HCT116 (cell line): ENCODE measurements at regions not wholly inside any gene's neighbourhood (a gene's known extent, or its start where the extent isn't known, plus 50 kb on each side); places are given as distances from the start of the nearest gene placed in this dataset.

Experiments used
- ATAC-seq: fragments of 200-7000 bp; cut with Tn5 transposase; 2 replicates; pipeline ENCODE4 v1.9.1; 2020; ENCODE audit warnings: mild to moderate bottlenecking, moderate library complexity
- BruUV-seq: library from RNA; stranded (reverse); fragments of 400-500 nt; replicated peaks from 2 replicates; lab custom pipeline; 2021; lab: Mats Ljungman, UMichigan
- CTCF ChIA-PET: fragments of 300-600 bp; sonication (Branson Sonifier 250); formaldehyde crosslinking; loops from one replicate; lab custom pipeline; 2021; ENCODE audit warnings: antibody characterized with exemption; lab: Charles Lee
- POLR2A ChIA-PET: fragments of 300-600, 350-600 bp; sonication (Branson Sonifier 250); formaldehyde crosslinking; loops from one replicate; lab custom pipeline; 2021; ENCODE audit warnings: antibody characterized with exemption; lab: Charles Lee
- RAD21 ChIA-PET, 2 experiments: fragments of 300-600 bp; sonication (Branson Sonifier 250); formaldehyde crosslinking; loops; one replicate each; lab custom pipeline; 2023; ENCODE audit warnings: low total read pairs in 2 of 2; ENCODE audit not compliant: uncharacterized antibody in 2 of 2, unreplicated experiment in 2 of 2, low non-redundant PET in 1 of 2; lab: Charles Lee
- DNase-seq: peaks from one replicate; pipeline ENCODE4 v3.0.0-alpha.2; 2010; ENCODE audit warnings: low read depth, low spot score
- H2AFZ ChIP-seq: fragments of 200-600 bp; shearing (Covaris generic), sonication (generic); 2 replicates; pipeline ENCODE4 v1.6.1; 2017; ENCODE audit warnings: low read depth, mixed run types, mixed read lengths, antibody characterized with exemption, low read length; ENCODE audit not compliant: poor library complexity, severe bottlenecking
- H3K27ac ChIP-seq: 2 replicates; pipeline ENCODE4 v1.5.1; 2012; ENCODE audit warnings: low read depth, low read length
- H3K27me3 ChIP-seq: fragments of 200-600 bp; sonication (generic); 2 replicates; pipeline ENCODE4 v1.6.1; 2016; ENCODE audit warnings: mixed run types, low read length, mixed read lengths; ENCODE audit not compliant: insufficient read depth
- H3K36me3 ChIP-seq, 2 experiments: fragments of 200-500 bp in 1 of 2; fragments of 200-600 bp in 1 of 2; sonication (Bioruptor generic) in 1 of 2; sonication (generic) in 1 of 2; 2 replicates each; pipeline versions ENCODE4 v1.5.1 to v1.6.1; 2014 to 2016; ENCODE audit warnings: low read length in 2 of 2, inconsistent platforms in 1 of 2, mixed read lengths in 1 of 2, mixed run types in 1 of 2; ENCODE audit not compliant: insufficient read depth in 2 of 2, control insufficient read depth in 1 of 2
- H3K4me1 ChIP-seq, 2 experiments: fragments of 200-600 bp in 1 of 2; sonication (generic) in 1 of 2; 2 replicates each; pipeline versions ENCODE4 v1.5.1 to v1.6.1; 2012 to 2017; ENCODE audit warnings: low read length in 2 of 2, inconsistent platforms in 1 of 2, mild to moderate bottlenecking in 1 of 2, mixed read lengths in 1 of 2, mixed run types in 1 of 2, moderate library complexity in 1 of 2; ENCODE audit not compliant: insufficient read depth in 2 of 2, control insufficient read depth in 1 of 2
- H3K4me2 ChIP-seq: fragments of 200-600 bp; sonication (generic); 2 replicates; pipeline ENCODE4 v1.6.1; 2017; ENCODE audit warnings: mixed run types, low read length, mixed read lengths
- H3K4me3 ChIP-seq, 2 experiments: fragments of 200-600 bp in 1 of 2; sonication (generic) in 1 of 2; replicated peaks in 1 of 2; 2 replicates each; pipeline ENCODE4 v1.5.1; 2011 to 2016; ENCODE audit warnings: low read length in 2 of 2, control low read depth in 1 of 2, low read depth in 1 of 2, mild to moderate bottlenecking in 1 of 2, mixed read lengths in 1 of 2, mixed run types in 1 of 2
- H3K79me2 ChIP-seq: fragments of 200-600 bp; sonication (generic); 2 replicates; pipeline ENCODE4 v1.6.1; 2017; ENCODE audit warnings: mild to moderate bottlenecking, mixed run types, low read length, moderate library complexity, mixed read lengths; ENCODE audit not compliant: insufficient read depth
- H3K9ac ChIP-seq: fragments of 200-600 bp; sonication (generic); 2 replicates; pipeline ENCODE4 v1.6.1; 2016; ENCODE audit warnings: low read length, mixed read lengths
- H3K9me2 ChIP-seq: fragments of 200-600 bp; sonication (generic), shearing (Covaris generic); 2 replicates; pipeline ENCODE4 v1.6.1; 2017; ENCODE audit warnings: mixed run types, mild to moderate bottlenecking, moderate library complexity; ENCODE audit not compliant: insufficient read depth
- H3K9me3 ChIP-seq, 2 experiments: fragments of 200-500 bp in 1 of 2; fragments of 200-600 bp in 1 of 2; sonication (Bioruptor generic) in 1 of 2; sonication (generic) in 1 of 2; 2 replicates each; pipeline ENCODE4 v1.6.1; 2014 to 2017; ENCODE audit warnings: low read length in 2 of 2, mixed read lengths in 2 of 2, inconsistent platforms in 1 of 2, low read depth in 1 of 2, mild to moderate bottlenecking in 1 of 2, mixed run types in 1 of 2, moderate library complexity in 1 of 2; ENCODE audit not compliant: control insufficient read depth in 1 of 2, insufficient read depth in 1 of 2
- H4K20me1 ChIP-seq: fragments of 200-600 bp; sonication (generic), shearing (Covaris generic); 2 replicates; pipeline ENCODE4 v1.6.1; 2017; ENCODE audit warnings: mixed run types, mild to moderate bottlenecking, moderate library complexity; ENCODE audit not compliant: insufficient read depth
- CEBPB ChIP-seq: IDR thresholded peaks from 2 replicates; pipeline ENCODE4 v1.6.1; 2012; ENCODE audit warnings: low read depth
- EGR1 ChIP-seq: IDR thresholded peaks from 2 replicates; pipeline ENCODE4 v1.6.1; 2012; ENCODE audit warnings: low read depth
- ELF1 ChIP-seq: IDR thresholded peaks from 2 replicates; pipeline ENCODE4 v1.6.1; 2012; ENCODE audit warnings: low read depth, borderline replicate concordance
- EZH2 ChIP-seq: fragments of 200-600 bp; sonication (generic); IDR thresholded peaks from 2 replicates; pipeline ENCODE4 v1.6.1; 2017; ENCODE audit warnings: antibody characterized with exemption, mixed run types
- JUND ChIP-seq: IDR thresholded peaks from 2 replicates; pipeline ENCODE4 v1.6.1; 2012
- POLR2A ChIP-seq: IDR thresholded peaks from 2 replicates; pipeline ENCODE4 v1.7.0; 2011; ENCODE audit warnings: borderline replicate concordance; ENCODE audit not compliant: insufficient read depth, insufficient read length; ENCODE audit errors: extremely low read depth
- POLR2AphosphoS5 ChIP-seq: IDR thresholded peaks from 2 replicates; pipeline ENCODE4 v1.6.1; 2011; ENCODE audit warnings: mild to moderate bottlenecking, low read depth, low read length, moderate library complexity
- SIN3A ChIP-seq: IDR thresholded peaks from 2 replicates; pipeline ENCODE4 v1.6.1; 2012; ENCODE audit warnings: low read depth
- SP1 ChIP-seq: IDR thresholded peaks from 2 replicates; pipeline ENCODE4 v1.6.1; 2012; ENCODE audit warnings: low read depth
- TCF7L2 ChIP-seq: IDR thresholded peaks from 2 replicates; pipeline ENCODE4 v1.7.0; 2011; ENCODE audit warnings: borderline replicate concordance, inconsistent platforms; ENCODE audit not compliant: insufficient read depth, insufficient read length; ENCODE audit errors: extremely low read depth
- YY1 ChIP-seq: IDR thresholded peaks from 2 replicates; pipeline ENCODE4 v1.6.1; 2011; ENCODE audit warnings: low read length, low read depth, moderate library complexity, mild to moderate bottlenecking; ENCODE audit not compliant: insufficient replicate concordance; ENCODE audit errors: extremely low read depth
- ZNF274 ChIP-seq: fragments of 200-500 bp; sonication (Bioruptor generic); IDR thresholded peaks from 2 replicates; pipeline ENCODE4 v1.6.1; 2014; ENCODE audit warnings: mild to moderate bottlenecking, low read depth, low read length, inconsistent platforms
- intact Hi-C: fragments of 100-400 bp; cut with micrococcal nuclease; formaldehyde crosslinking; loops from 2 replicates; pipeline ENCODE4 v1.10.0; 2022
- TF ChIP-seq, protein P1 (sequence below), 3 experiments: fragments of 200-600 bp in 1 of 3; sonication (generic) in 1 of 3; IDR thresholded peaks in 2 of 3; conservative IDR thresholded peaks in 1 of 3; 2 replicates each; pipeline ENCODE4 v1.5.1; 2012 to 2017; ENCODE audit warnings: low read depth in 2 of 3, low read length in 2 of 3, antibody characterized with exemption in 1 of 3, borderline replicate concordance in 1 of 3, control low read depth in 1 of 3, mild to moderate bottlenecking in 1 of 3, mixed read lengths in 1 of 3, mixed run types in 1 of 3, moderate library complexity in 1 of 3; ENCODE audit not compliant: insufficient read depth in 1 of 3
- TF ChIP-seq, protein P2 (sequence below): IDR thresholded peaks from 2 replicates; pipeline ENCODE4 v1.6.1; 2012; ENCODE audit warnings: low read depth

GRCh38 chr21:17003763-17004373, 509.0 kb upstream of the CXADR start:
- RAD21 ChIA-PET, result no interaction called here
- no peaks in the 10 kb centered on the region for H3K79me2 ChIP-seq
- H2AFZ ChIP-seq, result no peak overlapping the region
- DNase-seq (no peak), ATAC-seq (no peak)
- H3K9me2 ChIP-seq, result no peaks in the 10 kb centered on the region
- H3K27ac ChIP-seq, result no peak overlapping the region
- POLR2A ChIA-PET, result no interaction called here
- no peaks in the 10 kb centered on the region for H3K36me3 ChIP-seq
- no peaks in the 10 kb centered on the region for H4K20me1 ChIP-seq
- no peaks in the 10 kb centered on the region for H3K27me3 ChIP-seq
- H3K4me1 ChIP-seq, result no peaks in the 10 kb centered on the region
- no peak for TF ChIP-seq POLR2AphosphoS5
- TF ChIP-seq, protein P1, sequence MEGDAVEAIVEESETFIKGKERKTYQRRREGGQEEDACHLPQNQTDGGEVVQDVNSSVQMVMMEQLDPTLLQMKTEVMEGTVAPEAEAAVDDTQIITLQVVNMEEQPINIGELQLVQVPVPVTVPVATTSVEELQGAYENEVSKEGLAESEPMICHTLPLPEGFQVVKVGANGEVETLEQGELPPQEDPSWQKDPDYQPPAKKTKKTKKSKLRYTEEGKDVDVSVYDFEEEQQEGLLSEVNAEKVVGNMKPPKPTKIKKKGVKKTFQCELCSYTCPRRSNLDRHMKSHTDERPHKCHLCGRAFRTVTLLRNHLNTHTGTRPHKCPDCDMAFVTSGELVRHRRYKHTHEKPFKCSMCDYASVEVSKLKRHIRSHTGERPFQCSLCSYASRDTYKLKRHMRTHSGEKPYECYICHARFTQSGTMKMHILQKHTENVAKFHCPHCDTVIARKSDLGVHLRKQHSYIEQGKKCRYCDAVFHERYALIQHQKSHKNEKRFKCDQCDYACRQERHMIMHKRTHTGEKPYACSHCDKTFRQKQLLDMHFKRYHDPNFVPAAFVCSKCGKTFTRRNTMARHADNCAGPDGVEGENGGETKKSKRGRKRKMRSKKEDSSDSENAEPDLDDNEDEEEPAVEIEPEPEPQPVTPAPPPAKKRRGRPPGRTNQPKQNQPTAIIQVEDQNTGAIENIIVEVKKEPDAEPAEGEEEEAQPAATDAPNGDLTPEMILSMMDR (IDR thresholded peaks at IDR 0.05 in 2 of 3, conservative IDR thresholded peaks at IDR 0.05 in 1 of 3; ENCODE audit: borderline replicate concordance in 1 of 3, insufficient read depth in 1 of 3, low read depth in 2 of 3, low read length in 2 of 3), result no peak
- TF ChIP-seq SP1, result no peak
- TF ChIP-seq ZNF274, result no peak
- no peak for TF ChIP-seq CEBPB
- no peak for TF ChIP-seq EZH2
- TF ChIP-seq, protein P2, sequence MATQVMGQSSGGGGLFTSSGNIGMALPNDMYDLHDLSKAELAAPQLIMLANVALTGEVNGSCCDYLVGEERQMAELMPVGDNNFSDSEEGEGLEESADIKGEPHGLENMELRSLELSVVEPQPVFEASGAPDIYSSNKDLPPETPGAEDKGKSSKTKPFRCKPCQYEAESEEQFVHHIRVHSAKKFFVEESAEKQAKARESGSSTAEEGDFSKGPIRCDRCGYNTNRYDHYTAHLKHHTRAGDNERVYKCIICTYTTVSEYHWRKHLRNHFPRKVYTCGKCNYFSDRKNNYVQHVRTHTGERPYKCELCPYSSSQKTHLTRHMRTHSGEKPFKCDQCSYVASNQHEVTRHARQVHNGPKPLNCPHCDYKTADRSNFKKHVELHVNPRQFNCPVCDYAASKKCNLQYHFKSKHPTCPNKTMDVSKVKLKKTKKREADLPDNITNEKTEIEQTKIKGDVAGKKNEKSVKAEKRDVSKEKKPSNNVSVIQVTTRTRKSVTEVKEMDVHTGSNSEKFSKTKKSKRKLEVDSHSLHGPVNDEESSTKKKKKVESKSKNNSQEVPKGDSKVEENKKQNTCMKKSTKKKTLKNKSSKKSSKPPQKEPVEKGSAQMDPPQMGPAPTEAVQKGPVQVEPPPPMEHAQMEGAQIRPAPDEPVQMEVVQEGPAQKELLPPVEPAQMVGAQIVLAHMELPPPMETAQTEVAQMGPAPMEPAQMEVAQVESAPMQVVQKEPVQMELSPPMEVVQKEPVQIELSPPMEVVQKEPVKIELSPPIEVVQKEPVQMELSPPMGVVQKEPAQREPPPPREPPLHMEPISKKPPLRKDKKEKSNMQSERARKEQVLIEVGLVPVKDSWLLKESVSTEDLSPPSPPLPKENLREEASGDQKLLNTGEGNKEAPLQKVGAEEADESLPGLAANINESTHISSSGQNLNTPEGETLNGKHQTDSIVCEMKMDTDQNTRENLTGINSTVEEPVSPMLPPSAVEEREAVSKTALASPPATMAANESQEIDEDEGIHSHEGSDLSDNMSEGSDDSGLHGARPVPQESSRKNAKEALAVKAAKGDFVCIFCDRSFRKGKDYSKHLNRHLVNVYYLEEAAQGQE, result no peak
- TF ChIP-seq EGR1, result no peak
- TF ChIP-seq TCF7L2, result no peak
- no peak for TF ChIP-seq POLR2A
- no peak for TF ChIP-seq ELF1
- no peak for TF ChIP-seq YY1
- TF ChIP-seq SIN3A, result no peak
- TF ChIP-seq JUND, result no peak
- no peak overlapping the region for H3K4me2 ChIP-seq
- intact Hi-C loops, result no loop called here
- CTCF ChIA-PET, result no interaction called here
- no peak overlapping the region for H3K9ac ChIP-seq
- BruUV-seq, result no TSS peak
- peaks cover 11 to 38% of the 10 kb centered on the region in 2 experiments; a peak in 2 of 4 replicates for H3K9me3 ChIP-seq
- no peak overlapping the region for H3K4me3 ChIP-seq
